RWPE2 (cell line): ENCODE measurements at regions not wholly inside any gene's neighbourhood (a gene's known extent, or its start where the extent isn't known, plus 50 kb on each side); places are given as distances from the start of the nearest gene placed in this dataset.

Experiments
- ATAC-seq: fragments of 200-7000 bp; cut with Tn5 transposase; 3 replicates; pipeline ENCODE4 v1.9.1; 2021; ENCODE audit warnings: low read depth
- DNase-seq: peaks from one replicate; pipeline ENCODE4 v3.0.0-alpha.2; 2020; ENCODE audit warnings: low spot score
- H3K27ac ChIP-seq: fragments of 450-650 bp; 2 replicates; pipeline ENCODE4 v1.5.1; 2017; ENCODE audit warnings: mild to moderate bottlenecking; ENCODE audit not compliant: poor library complexity, severe bottlenecking
- H3K27me3 ChIP-seq: fragments of 250-450 bp; sonication (Bioruptor Pico); 2 replicates; pipeline ENCODE4 v1.5.1; 2021; ENCODE audit warnings: mild to moderate bottlenecking, moderate library complexity; ENCODE audit not compliant: insufficient read depth, poor library complexity, severe bottlenecking
- H3K36me3 ChIP-seq: fragments of 250-450 bp; sonication (Bioruptor Pico); 2 replicates; pipeline ENCODE4 v1.5.1; 2020; ENCODE audit warnings: low read depth, mild to moderate bottlenecking, moderate library complexity
- H3K4me1 ChIP-seq: fragments of 250-450 bp; sonication (Bioruptor Pico); 2 replicates; pipeline ENCODE4 v1.5.1; 2021; ENCODE audit warnings: mild to moderate bottlenecking, moderate library complexity; ENCODE audit not compliant: insufficient read depth, poor library complexity, severe bottlenecking
- H3K4me3 ChIP-seq: fragments of 250-450 bp; sonication (Bioruptor Pico); 2 replicates; pipeline ENCODE4 v1.5.1; 2021; ENCODE audit warnings: mild to moderate bottlenecking, moderate library complexity; ENCODE audit not compliant: severe bottlenecking
- H3K9me3 ChIP-seq: fragments of 250-450 bp; sonication (Bioruptor Pico); 2 replicates; pipeline ENCODE4 v1.5.1; 2021; ENCODE audit warnings: mild to moderate bottlenecking, moderate library complexity; ENCODE audit not compliant: severe bottlenecking
- TF ChIP-seq, protein P1 (sequence below): fragments of 450-650 bp; IDR thresholded peaks from one replicate; pipeline ENCODE4 v1.5.1; 2017; ENCODE audit warnings: mild to moderate bottlenecking, moderate library complexity; ENCODE audit not compliant: poor library complexity, severe bottlenecking

DNA sequence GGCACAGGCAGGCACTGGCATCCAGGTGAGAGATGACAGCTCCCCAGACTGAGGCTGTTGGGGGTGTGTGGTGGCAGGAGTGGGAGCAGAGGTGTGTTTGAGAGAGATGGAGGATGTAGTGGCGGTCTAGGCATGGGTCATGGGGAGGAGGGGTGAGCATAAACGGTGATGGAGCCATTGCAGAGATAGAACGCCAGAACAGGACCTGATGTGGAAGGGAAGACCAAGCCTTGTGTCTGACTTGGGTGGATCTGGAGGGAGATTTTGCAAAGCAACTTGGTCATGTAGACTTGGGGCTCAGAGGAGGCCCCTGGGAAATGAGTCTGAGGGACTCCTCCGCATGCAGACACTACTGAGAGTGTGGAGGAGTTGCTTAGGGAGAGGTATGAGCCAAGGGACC lies 50.0 kb upstream of the CLDN5 start:
- H3K36me3 ChIP-seq, result no peaks in the 10 kb centered on the region
- H3K4me1 ChIP-seq, result peaks cover 12% of the 10 kb centered on the region
- DNase-seq (no peak), ATAC-seq (no peak)
- H3K4me3 ChIP-seq, result no peak overlapping the region
- TF ChIP-seq, protein P1, sequence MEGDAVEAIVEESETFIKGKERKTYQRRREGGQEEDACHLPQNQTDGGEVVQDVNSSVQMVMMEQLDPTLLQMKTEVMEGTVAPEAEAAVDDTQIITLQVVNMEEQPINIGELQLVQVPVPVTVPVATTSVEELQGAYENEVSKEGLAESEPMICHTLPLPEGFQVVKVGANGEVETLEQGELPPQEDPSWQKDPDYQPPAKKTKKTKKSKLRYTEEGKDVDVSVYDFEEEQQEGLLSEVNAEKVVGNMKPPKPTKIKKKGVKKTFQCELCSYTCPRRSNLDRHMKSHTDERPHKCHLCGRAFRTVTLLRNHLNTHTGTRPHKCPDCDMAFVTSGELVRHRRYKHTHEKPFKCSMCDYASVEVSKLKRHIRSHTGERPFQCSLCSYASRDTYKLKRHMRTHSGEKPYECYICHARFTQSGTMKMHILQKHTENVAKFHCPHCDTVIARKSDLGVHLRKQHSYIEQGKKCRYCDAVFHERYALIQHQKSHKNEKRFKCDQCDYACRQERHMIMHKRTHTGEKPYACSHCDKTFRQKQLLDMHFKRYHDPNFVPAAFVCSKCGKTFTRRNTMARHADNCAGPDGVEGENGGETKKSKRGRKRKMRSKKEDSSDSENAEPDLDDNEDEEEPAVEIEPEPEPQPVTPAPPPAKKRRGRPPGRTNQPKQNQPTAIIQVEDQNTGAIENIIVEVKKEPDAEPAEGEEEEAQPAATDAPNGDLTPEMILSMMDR, result no peak
- no peak overlapping the region for H3K27ac ChIP-seq
- H3K27me3 ChIP-seq, result no peaks in the 10 kb centered on the region
- H3K9me3 ChIP-seq, result no peaks in the 10 kb centered on the region

DNA sequence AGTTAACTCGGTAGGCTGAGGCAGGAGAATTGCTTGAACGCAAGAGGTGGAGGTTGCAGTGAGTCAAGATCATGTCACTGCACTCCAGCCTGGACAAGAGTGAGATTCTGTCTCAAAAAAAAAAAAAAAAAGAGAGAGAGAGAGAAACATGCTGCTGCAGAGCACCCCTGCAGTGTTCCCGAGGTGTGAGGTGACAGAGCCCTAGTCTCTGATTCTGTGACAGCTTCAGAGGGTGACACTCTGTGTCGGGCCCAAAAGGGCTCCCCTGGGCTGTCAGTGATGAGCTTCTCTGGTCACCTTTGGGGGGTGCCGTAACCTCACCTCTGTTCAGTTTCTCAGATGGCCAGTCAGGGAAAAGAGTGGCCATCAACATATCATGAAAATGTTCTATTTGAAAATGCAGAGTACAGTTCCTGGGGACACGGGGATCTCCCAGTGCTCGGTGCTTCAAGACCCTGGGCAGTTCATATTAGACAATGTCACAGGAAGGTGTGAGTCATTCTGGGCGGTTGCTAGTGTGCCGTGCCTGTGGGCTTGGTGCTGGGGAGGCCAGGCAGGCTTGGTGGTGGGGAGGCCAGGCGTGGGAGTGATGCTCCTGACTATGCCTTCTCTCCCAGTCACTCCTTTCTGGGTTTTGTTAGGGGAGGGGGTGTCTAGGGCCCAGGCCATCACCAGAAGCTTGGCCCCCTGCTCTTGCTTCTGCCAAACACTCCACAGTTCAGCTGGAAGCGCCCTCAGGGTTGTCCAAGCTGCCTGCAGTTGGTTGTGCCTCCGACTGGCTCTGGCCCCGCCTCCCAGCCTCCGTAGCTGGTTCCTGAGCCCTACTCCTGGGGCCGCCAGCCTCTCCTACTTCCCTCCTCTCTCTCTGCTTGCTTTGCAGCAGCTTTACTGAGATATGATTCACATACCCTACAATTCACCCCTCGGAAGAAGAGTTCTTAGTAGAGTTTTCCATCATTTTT lies 52.5 kb upstream of the CLDN5 start:
- ATAC-seq, result peak; percentile 72
- TF ChIP-seq, protein P1, result no peak
- DNase-seq, result no peak

DNA sequence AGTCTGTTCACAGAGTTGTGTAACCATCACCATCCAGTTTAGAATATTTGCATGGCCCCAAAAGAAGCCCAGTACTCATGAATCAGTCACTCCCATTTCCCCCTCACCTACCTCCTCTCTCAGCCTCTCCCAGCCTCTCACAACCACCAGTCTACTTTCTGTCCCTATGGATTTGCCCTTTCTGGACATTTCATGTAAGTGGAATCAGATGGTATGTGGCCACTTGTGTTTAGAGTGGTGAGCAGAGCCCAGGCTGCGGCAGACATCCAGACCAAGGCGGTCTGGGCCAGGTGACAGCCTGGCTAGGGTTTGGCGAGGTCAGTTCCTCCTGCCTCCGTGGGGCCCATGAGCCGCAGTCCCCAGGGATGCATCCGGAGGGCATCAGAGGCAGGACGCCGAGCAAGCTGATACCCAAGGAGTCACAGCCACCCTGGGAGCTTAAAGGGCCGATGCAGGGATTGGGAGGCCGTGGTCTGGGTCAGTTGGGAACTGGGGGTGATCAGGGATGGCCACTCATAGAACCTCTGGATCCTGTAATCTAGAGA lies 53.3 kb upstream of the CLDN5 start:
- ATAC-seq, result no peak
- peaks cover 12% of the 10 kb centered on the region for H3K4me1 ChIP-seq
- H3K4me3 ChIP-seq, result no peak overlapping the region
- DNase-seq, result no peak
- H3K27ac ChIP-seq, result no peak overlapping the region
- H3K36me3 ChIP-seq, result no peaks in the 10 kb centered on the region
- H3K27me3 ChIP-seq, result no peaks in the 10 kb centered on the region
- TF ChIP-seq, protein P1, result no peak
- H3K9me3 ChIP-seq, result no peaks in the 10 kb centered on the region

More for the DNA sequence above, 52.5 kb upstream of the CLDN5 start:
- H3K4me1 ChIP-seq, result peaks cover 12% of the 10 kb centered on the region
- H3K27me3 ChIP-seq, result no peaks in the 10 kb centered on the region
- H3K4me3 ChIP-seq, result no peak overlapping the region
- H3K9me3 ChIP-seq, result no peaks in the 10 kb centered on the region
- H3K36me3 ChIP-seq, result no peaks in the 10 kb centered on the region
- H3K27ac ChIP-seq, result peak overlapping the region; percentile 28

DNA sequence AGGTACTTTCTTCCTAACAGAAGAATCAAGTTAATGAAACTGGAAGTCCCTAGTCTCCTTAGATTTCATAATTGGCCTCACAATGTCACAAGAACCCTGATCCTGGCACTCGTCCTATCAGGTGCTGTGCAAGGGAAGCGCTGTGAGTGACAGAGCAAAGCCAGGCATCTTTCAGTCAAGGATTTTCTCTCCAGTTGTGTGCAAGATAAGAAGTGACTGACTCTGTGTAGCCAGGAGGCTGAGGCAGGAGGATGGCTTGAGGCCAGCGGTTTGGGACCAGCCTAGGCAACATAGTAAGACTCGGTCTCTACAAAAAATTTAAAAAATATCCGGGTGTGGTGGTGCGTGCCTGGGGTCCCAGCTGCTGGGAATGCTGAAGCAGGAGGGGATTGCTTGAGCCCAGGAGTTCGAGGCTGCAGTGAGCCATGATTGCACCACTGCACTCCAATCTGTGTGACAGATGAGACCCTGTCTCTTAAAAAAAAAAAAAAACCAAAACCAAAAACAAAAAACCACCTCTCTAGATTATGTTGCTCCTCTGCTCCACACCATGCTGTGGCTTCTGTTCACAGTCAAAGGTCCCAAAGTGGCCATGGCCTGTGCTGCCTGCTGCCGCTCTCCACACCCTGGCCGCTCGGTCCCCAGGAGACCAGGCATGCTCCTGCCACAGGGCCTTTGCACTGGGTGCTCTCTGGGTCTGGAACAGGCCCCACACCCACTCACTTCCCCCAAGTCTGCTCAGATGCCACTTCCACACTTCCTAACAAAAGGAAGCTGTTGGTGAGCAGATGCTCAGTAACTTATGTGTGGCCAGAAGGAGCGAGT lies 54.2 kb upstream of the CLDN5 start:
- Histone ChIP-seq H3K9me3 (no peaks in the 10 kb centered on the region), H3K27ac (no peak overlapping the region), H3K4me1 (peaks cover 12% of the 10 kb centered on the region), H3K27me3 (no peaks in the 10 kb centered on the region), H3K36me3 (no peaks in the 10 kb centered on the region), H3K4me3 (no peak overlapping the region)
- TF ChIP-seq, protein P1, result no peak
- DNase-seq (no peak), ATAC-seq (no peak)
